ENCODE measurements at regions not wholly inside any gene's neighbourhood (a gene's known extent, or its start where the extent isn't known, plus 50 kb on each side); places are given as distances from the start of the nearest gene placed in this dataset.

GRCh38 chr7:113727486-113727885 is 191.3 kb downstream of the PPP1R3A start:
- no peak for TF ChIP-seq CTCF (IDR thresholded peaks at IDR 0.05)
- no peak for TF ChIP-seq POLR2A (IDR thresholded peaks at IDR 0.05)

All from uterus (tissue), 2 donors.